IMR-90 (cell line): ENCODE measurements at regions not wholly inside any gene's neighbourhood (a gene's known extent, or its start where the extent isn't known, plus 50 kb on each side); places are given as distances from the start of the nearest gene placed in this dataset.

ENCODE experiments used
- BHLHE40 ChIP-seq: fragments of 150-350 bp; IDR thresholded peaks from 2 replicates; pipeline ENCODE4 v1.6.1; 2016; ENCODE audit warnings: mild to moderate bottlenecking, low read depth, low read length
- CEBPB ChIP-seq: IDR thresholded peaks from 2 replicates; pipeline ENCODE4 v1.6.1; 2012; ENCODE audit warnings: low read depth, low read length, improper control_type of control experiment
- CTCF ChIP-seq: conservative IDR thresholded peaks from 2 replicates; pipeline ENCODE4 v1.5.1; 2012; ENCODE audit warnings: mild to moderate bottlenecking, low read depth, low read length, improper control_type of control experiment
- FOS ChIP-seq: fragments of 150-350 bp; IDR thresholded peaks from 2 replicates; pipeline ENCODE4 v1.6.1; 2016; ENCODE audit warnings: low read depth, low read length
- NFE2L2 ChIP-seq: fragments of 150-350 bp; IDR thresholded peaks from 2 replicates; pipeline ENCODE4 v1.6.1; 2016; ENCODE audit warnings: low read depth, mild to moderate bottlenecking, low read length
- POLR2A ChIP-seq: IDR thresholded peaks from 2 replicates; pipeline ENCODE4 v1.6.1; 2012; ENCODE audit warnings: mild to moderate bottlenecking, low read depth, low read length
- RAD21 ChIP-seq: IDR thresholded peaks from 2 replicates; pipeline ENCODE4 v1.6.1; 2012; ENCODE audit warnings: low read length, improper control_type of control experiment
- RCOR1 ChIP-seq: IDR thresholded peaks from 2 replicates; pipeline ENCODE4 v1.6.1; 2012; ENCODE audit warnings: mild to moderate bottlenecking, low read length, improper control_type of control experiment; ENCODE audit not compliant: insufficient replicate concordance
- SMC3 ChIP-seq: fragments of 150-350 bp; IDR thresholded peaks from 2 replicates; pipeline ENCODE4 v1.6.1; 2016; ENCODE audit warnings: low read depth, mild to moderate bottlenecking, antibody characterized with exemption, low read length, moderate library complexity

- TF ChIP-seq POLR2A (no peak), CTCF (no peak), CEBPB (no peak), FOS (no peak), RAD21 (no peak), NFE2L2 (no peak), RCOR1 (no peak), SMC3 (no peak), BHLHE40 (no peak)
These were observed 164.1 kb downstream of the LSM5 start for GRCh38 chr7:32326078-32326477.
